ENCODE measurements at regions not wholly inside any gene's neighbourhood (a gene's known extent, or its start where the extent isn't known, plus 50 kb on each side); places are given as distances from the start of the nearest gene placed in this dataset.

GRCh38 chr15:62377736-62378480, 212.8 kb upstream of the C2CD4B start:
- DNase-seq, result no peak
- H2AFZ ChIP-seq (ENCODE audit: low read length), result no peak overlapping the region
- H3K27me3 ChIP-seq (replicated peaks; ENCODE audit: insufficient read depth, low read length), result no peaks in the 10 kb centered on the region
- H3K4me2 ChIP-seq (ENCODE audit: low read depth, low read length), result no peak overlapping the region
- no peaks in the 10 kb centered on the region for H3K36me3 ChIP-seq (replicated peaks; ENCODE audit: insufficient read depth, low read length)
- no peaks in the 10 kb centered on the region for H4K20me1 ChIP-seq (ENCODE audit: insufficient read depth, low read length)
- H3K27ac ChIP-seq (ENCODE audit: low read length), result no peak overlapping the region
- H3K9me3 ChIP-seq (replicated peaks; ENCODE audit: insufficient read depth, low read length), result no peaks in the 10 kb centered on the region
- H3K79me2 ChIP-seq (ENCODE audit: low read length), result no peaks in the 10 kb centered on the region
- no peak overlapping the region for H3K4me3 ChIP-seq (ENCODE audit: low read length)
- no peaks in the 10 kb centered on the region for H3K4me1 ChIP-seq (ENCODE audit: low read length)
- TF ChIP-seq EZH2phosphoT487 (IDR thresholded peaks at IDR 0.05; ENCODE audit: low read length) (no peak), EZH2 (optimal IDR thresholded peaks at IDR 0.05; ENCODE audit: low read depth, low read length) (no peak)
- H3K9ac ChIP-seq (ENCODE audit: low read length), result no peak overlapping the region
- no peaks in the 10 kb centered on the region for H3K9me2 ChIP-seq (replicated peaks; ENCODE audit: insufficient read depth, low read length)
- H3F3A ChIP-seq (ENCODE audit: insufficient read depth, low read length), result no peaks in the 10 kb centered on the region

- Histone ChIP-seq H3K27me3 (replicated peaks; ENCODE audit: insufficient read depth, low read length) (no peaks in the 10 kb centered on the region), H3K9me2 (replicated peaks; ENCODE audit: insufficient read depth, low read length) (no peaks in the 10 kb centered on the region), H3K79me2 (ENCODE audit: low read length) (no peaks in the 10 kb centered on the region), H3K27ac (ENCODE audit: low read length) (no peak overlapping the region), H3K36me3 (replicated peaks; ENCODE audit: insufficient read depth, low read length) (no peaks in the 10 kb centered on the region), H2AFZ (ENCODE audit: low read length) (no peak overlapping the region), H3K4me3 (ENCODE audit: low read length) (no peak overlapping the region), H3K9ac (ENCODE audit: low read length) (no peak overlapping the region), H3K4me2 (ENCODE audit: low read depth, low read length) (no peak overlapping the region), H4K20me1 (ENCODE audit: insufficient read depth, low read length) (no peaks in the 10 kb centered on the region), H3F3A (ENCODE audit: insufficient read depth, low read length) (no peaks in the 10 kb centered on the region), H3K9me3 (replicated peaks; ENCODE audit: insufficient read depth, low read length) (no peaks in the 10 kb centered on the region), H3K4me1 (ENCODE audit: low read length) (no peaks in the 10 kb centered on the region)
- no peak for DNase-seq
- TF ChIP-seq EZH2 (optimal IDR thresholded peaks at IDR 0.05; ENCODE audit: low read depth, low read length) (no peak), CTCF (IDR thresholded peaks at IDR 0.05; ENCODE audit: low read length) (no peak), EZH2phosphoT487 (IDR thresholded peaks at IDR 0.05; ENCODE audit: low read length) (no peak)
Measured at GRCh38 chr15:62378772-62379498, 213.8 kb upstream of the C2CD4B start.

DNA sequence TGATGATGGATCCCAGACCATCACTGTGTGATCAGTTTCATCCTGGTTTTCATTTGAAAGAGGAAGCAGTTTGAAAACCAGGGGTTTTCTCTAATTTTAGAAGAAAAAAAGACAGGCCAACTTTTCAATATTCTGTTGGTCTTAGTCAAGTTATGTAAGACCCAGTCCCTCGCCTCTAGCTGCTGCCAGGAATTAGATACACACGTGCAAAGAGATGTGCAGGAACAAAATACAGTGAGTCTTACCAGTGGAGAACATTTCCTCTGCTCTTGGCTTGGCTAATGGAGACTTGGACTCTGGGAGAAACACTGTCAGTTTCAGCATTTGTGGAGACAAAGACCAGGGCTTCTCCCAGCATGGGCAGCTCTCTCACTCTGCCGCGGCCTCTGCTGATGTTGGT, 214.9 kb upstream of the C2CD4B start:
- Histone ChIP-seq H3K9me2 (replicated peaks; ENCODE audit: insufficient read depth, low read length) (no peaks in the 10 kb centered on the region), H3K4me1 (ENCODE audit: low read length) (no peaks in the 10 kb centered on the region), H3K27me3 (replicated peaks; ENCODE audit: insufficient read depth, low read length) (no peaks in the 10 kb centered on the region), H3F3A (ENCODE audit: insufficient read depth, low read length) (no peaks in the 10 kb centered on the region), H3K4me2 (ENCODE audit: low read depth, low read length) (no peak overlapping the region), H3K36me3 (replicated peaks; ENCODE audit: insufficient read depth, low read length) (no peaks in the 10 kb centered on the region), H3K9me3 (replicated peaks; ENCODE audit: insufficient read depth, low read length) (no peaks in the 10 kb centered on the region), H2AFZ (ENCODE audit: low read length) (no peak overlapping the region), H3K27ac (ENCODE audit: low read length) (no peak overlapping the region), H3K9ac (ENCODE audit: low read length) (no peak overlapping the region), H3K4me3 (ENCODE audit: low read length) (no peak overlapping the region), H3K79me2 (ENCODE audit: low read length) (no peaks in the 10 kb centered on the region), H4K20me1 (ENCODE audit: insufficient read depth, low read length) (no peaks in the 10 kb centered on the region)
- no peak for TF ChIP-seq EZH2 (optimal IDR thresholded peaks at IDR 0.05; ENCODE audit: low read depth, low read length)
- no peak for TF ChIP-seq EZH2phosphoT487 (IDR thresholded peaks at IDR 0.05; ENCODE audit: low read length)
- TF ChIP-seq CTCF (IDR thresholded peaks at IDR 0.05; ENCODE audit: low read length), result no peak
- DNase-seq, result no peak

DNA sequence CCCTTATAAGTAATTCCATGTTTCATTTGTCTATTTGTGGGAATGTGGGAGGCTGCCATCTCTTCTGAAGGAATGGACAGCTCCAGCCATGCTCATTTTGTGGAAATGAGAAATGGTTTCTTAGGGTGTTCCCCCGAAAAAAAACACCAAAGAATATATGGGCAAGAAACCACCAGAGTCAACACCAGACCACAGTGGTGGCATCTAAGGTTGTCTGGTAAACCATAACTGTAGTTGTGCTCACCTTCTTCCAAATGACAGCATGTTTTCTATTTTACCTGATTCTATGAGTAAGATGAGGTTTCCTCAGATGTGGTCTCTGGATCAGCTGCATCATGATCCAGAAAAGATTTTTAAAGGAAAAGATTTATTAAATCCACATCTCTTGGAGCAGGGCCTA, 217.0 kb upstream of the C2CD4B start:
- H3K36me3 ChIP-seq (replicated peaks; ENCODE audit: insufficient read depth, low read length), result no peaks in the 10 kb centered on the region
- H3K79me2 ChIP-seq (ENCODE audit: low read length), result no peaks in the 10 kb centered on the region
- no peak for DNase-seq
- H3K9ac ChIP-seq (ENCODE audit: low read length), result no peak overlapping the region
- no peaks in the 10 kb centered on the region for H3K9me3 ChIP-seq (replicated peaks; ENCODE audit: insufficient read depth, low read length)
- H3F3A ChIP-seq (ENCODE audit: insufficient read depth, low read length), result no peaks in the 10 kb centered on the region
- H2AFZ ChIP-seq (ENCODE audit: low read length), result no peak overlapping the region
- no peaks in the 10 kb centered on the region for H4K20me1 ChIP-seq (ENCODE audit: insufficient read depth, low read length)
- TF ChIP-seq EZH2phosphoT487 (IDR thresholded peaks at IDR 0.05; ENCODE audit: low read length) (no peak), CTCF (IDR thresholded peaks at IDR 0.05; ENCODE audit: low read length) (no peak), EZH2 (optimal IDR thresholded peaks at IDR 0.05; ENCODE audit: low read depth, low read length) (no peak)
- H3K4me3 ChIP-seq (ENCODE audit: low read length), result no peak overlapping the region
- H3K27me3 ChIP-seq (replicated peaks; ENCODE audit: insufficient read depth, low read length), result no peaks in the 10 kb centered on the region
- H3K9me2 ChIP-seq (replicated peaks; ENCODE audit: insufficient read depth, low read length), result no peaks in the 10 kb centered on the region
- H3K4me2 ChIP-seq (ENCODE audit: low read depth, low read length), result no peak overlapping the region
- no peak overlapping the region for H3K27ac ChIP-seq (ENCODE audit: low read length)
- no peaks in the 10 kb centered on the region for H3K4me1 ChIP-seq (ENCODE audit: low read length)

Measured in MM.1S (cell line).